ENCODE measurements at regions not wholly inside any gene's neighbourhood (a gene's known extent, or its start where the extent isn't known, plus 50 kb on each side); places are given as distances from the start of the nearest gene placed in this dataset.
"Not testable (repeated sequence)": the region's sequence is repeated elsewhere in the genome, so short reads cannot be mapped to it uniquely, and the experiment has no call there.

- DNase-seq: no peak
These were observed 103.7 kb upstream of the MNS1 start for GRCh38 chr15:56568466-56569167.

- DNase-seq: no peak
These were observed 92.5 kb upstream of the MNS1 start for GRCh38 chr15:56557415-56557814.

GRCh38 chr15:56553486-56553885 lies 88.5 kb upstream of the MNS1 start:
- DNase-seq: no peak

GRCh38 chr15:56552659-56553058 lies 87.7 kb upstream of the MNS1 start:
- DNase-seq: no peak

GRCh38 chr15:56540570-56540969 lies 75.6 kb upstream of the MNS1 start:
- not testable (repeated sequence) for DNase-seq

- DNase-seq: not testable (repeated sequence)
These were observed 75.2 kb upstream of the MNS1 start for GRCh38 chr15:56540157-56540556.

- no peak for DNase-seq
These were observed 74.1 kb upstream of the MNS1 start for GRCh38 chr15:56538901-56539545.

- DNase-seq: no peak
These were observed 72.9 kb upstream of the MNS1 start for GRCh38 chr15:56537881-56538280.

GRCh38 chr15:56534728-56535127 lies 69.8 kb upstream of the MNS1 start:
- DNase-seq: no peak

GRCh38 chr15:56533731-56534403 lies 68.9 kb upstream of the MNS1 start:
- DNase-seq: no peak

- DNase-seq: peak; percentile 13
These were observed 68.0 kb upstream of the MNS1 start for GRCh38 chr15:56532721-56533460.

GRCh38 chr15:56530157-56530556 lies 65.2 kb upstream of the MNS1 start:
- DNase-seq: no peak

- DNase-seq: no peak
These were observed 63.2 kb upstream of the MNS1 start for GRCh38 chr15:56528136-56528535.

GRCh38 chr15:56524915-56525314 lies 60.0 kb upstream of the MNS1 start:
- peak; percentile 84 for DNase-seq

GRCh38 chr15:56523521-56523920 lies 58.6 kb upstream of the MNS1 start:
- DNase-seq: no peak

GRCh38 chr15:56519000-56519399 lies 54.1 kb upstream of the MNS1 start:
- DNase-seq: no peak

All from NCI-H1694 (cell line).